ENCODE measurements at regions not wholly inside any gene's neighbourhood (a gene's known extent, or its start where the extent isn't known, plus 50 kb on each side); places are given as distances from the start of the nearest gene placed in this dataset.
"Not testable (repeated sequence)": the region's sequence is repeated elsewhere in the genome, so short reads cannot be mapped to it uniquely, and the experiment has no call there.

DNA sequence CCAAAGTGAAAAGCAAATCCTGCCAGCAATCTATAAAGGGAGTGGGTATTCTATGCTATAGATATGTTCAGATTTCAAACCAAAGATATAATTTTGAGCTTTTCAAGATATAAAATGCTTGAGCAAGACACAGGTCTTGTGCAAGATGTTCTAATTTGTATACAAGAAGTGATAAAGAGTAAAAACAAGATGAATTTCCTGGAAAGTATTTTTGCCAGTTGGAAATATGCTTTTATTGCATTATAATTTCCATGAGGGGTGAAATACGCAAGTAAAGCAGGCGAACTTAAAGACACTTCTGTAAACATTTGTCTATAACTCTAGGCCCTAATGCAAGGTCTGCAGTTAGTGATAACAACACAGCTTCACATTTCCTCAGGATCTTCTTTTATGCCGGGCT, 640.5 kb downstream of the TMEM182 start:
- H3K36me3 ChIP-seq (ENCODE audit: low read depth, low read length), result no peaks in the 10 kb centered on the region
- no peak for ATAC-seq
- H3K4me2 ChIP-seq (ENCODE audit: low read length), result no peak overlapping the region
- H3K9me2 ChIP-seq (replicated peaks; ENCODE audit: low read length), result no peaks in the 10 kb centered on the region
- ChIA-PET POLR2A (ENCODE audit: unreplicated experiment) (no interaction called here), CTCF (no interaction called here)
- H3K27ac ChIP-seq (ENCODE audit: low read length), result no peak overlapping the region
- intact Hi-C loops (cut with micrococcal nuclease), result no loop called here
- H3K27me3 ChIP-seq (ENCODE audit: low read length), result peaks cover 30% of the 10 kb centered on the region; the same call in 1 of the 2 replicates
- H4K20me1 ChIP-seq (ENCODE audit: low read length), result no peaks in the 10 kb centered on the region
- H3F3A ChIP-seq (ENCODE audit: low read length, unreplicated experiment), result no peaks in the 10 kb centered on the region
- no peaks in the 10 kb centered on the region for H3K4me1 ChIP-seq (ENCODE audit: insufficient read depth, low read length)
- no peak for TF ChIP-seq EZH2 (IDR thresholded peaks at IDR 0.05; ENCODE audit: low read length, unreplicated experiment)
- no peak for TF ChIP-seq CTCF (conservative IDR thresholded peaks at IDR 0.05; ENCODE audit: low read depth, low read length)
- no peak for TF ChIP-seq EZH2phosphoT487 (IDR thresholded peaks at IDR 0.05; ENCODE audit: borderline replicate concordance, low read length)
- DNase-seq, result no peak
- H3K4me3 ChIP-seq (ENCODE audit: low read length), result no peak overlapping the region
- H2AFZ ChIP-seq (ENCODE audit: low read length), result no peak overlapping the region
- no peaks in the 10 kb centered on the region for H3K9me3 ChIP-seq (ENCODE audit: low read length)
- H3K9ac ChIP-seq (ENCODE audit: low read length), result no peak overlapping the region
- no TSS peak for BruUV-seq (replicated peaks)
- H3K79me2 ChIP-seq (ENCODE audit: low read length), result no peaks in the 10 kb centered on the region

GRCh38 chr2:103402944-103403343, 641.1 kb downstream of the TMEM182 start:
- POLR2A ChIA-PET (ENCODE audit: unreplicated experiment), result no interaction called here

GRCh38 chr2:103403388-103403787, 641.6 kb downstream of the TMEM182 start:
- intact Hi-C loops (cut with micrococcal nuclease); POLR2A ChIA-PET (ENCODE audit: unreplicated experiment); H3K27ac ChIP-seq (ENCODE audit: low read length); H3K4me1 ChIP-seq (ENCODE audit: insufficient read depth, low read length); H3K4me2 ChIP-seq (ENCODE audit: low read length); H3K36me3 ChIP-seq (ENCODE audit: low read depth, low read length); DNase-seq; H3F3A ChIP-seq (ENCODE audit: low read length, unreplicated experiment); H3K9ac ChIP-seq (ENCODE audit: low read length); H4K20me1 ChIP-seq (ENCODE audit: low read length); H3K9me3 ChIP-seq (ENCODE audit: low read length); H3K9me2 ChIP-seq (replicated peaks; ENCODE audit: low read length); ATAC-seq; H3K4me3 ChIP-seq (ENCODE audit: low read length); H3K79me2 ChIP-seq (ENCODE audit: low read length); CTCF ChIA-PET; H2AFZ ChIP-seq (ENCODE audit: low read length); BruUV-seq (replicated peaks): not testable (repeated sequence)
- peaks cover 25% of the 10 kb centered on the region; the same call in 1 of the 2 replicates for H3K27me3 ChIP-seq (ENCODE audit: low read length)

More at GRCh38 chr2:103402944-103403343, 641.1 kb downstream of the TMEM182 start:
- Histone ChIP-seq H3K4me1 (ENCODE audit: insufficient read depth, low read length) (no peaks in the 10 kb centered on the region), H3K9me3 (ENCODE audit: low read length) (no peaks in the 10 kb centered on the region), H3K9me2 (replicated peaks; ENCODE audit: low read length) (no peaks in the 10 kb centered on the region), H3K36me3 (ENCODE audit: low read depth, low read length) (no peaks in the 10 kb centered on the region), H2AFZ (ENCODE audit: low read length) (no peak overlapping the region), H4K20me1 (ENCODE audit: low read length) (no peaks in the 10 kb centered on the region), H3K9ac (ENCODE audit: low read length) (no peak overlapping the region), H3F3A (ENCODE audit: low read length, unreplicated experiment) (no peaks in the 10 kb centered on the region), H3K27me3 (ENCODE audit: low read length) (peaks cover 28% of the 10 kb centered on the region; the same call in 1 of the 2 replicates), H3K27ac (ENCODE audit: low read length) (no peak overlapping the region), H3K79me2 (ENCODE audit: low read length) (no peaks in the 10 kb centered on the region), H3K4me3 (ENCODE audit: low read length) (no peak overlapping the region), H3K4me2 (ENCODE audit: low read length) (no peak overlapping the region)
- TF ChIP-seq CTCF (conservative IDR thresholded peaks at IDR 0.05; ENCODE audit: low read depth, low read length) (no peak), EZH2 (IDR thresholded peaks at IDR 0.05; ENCODE audit: low read length, unreplicated experiment) (no peak), EZH2phosphoT487 (IDR thresholded peaks at IDR 0.05; ENCODE audit: borderline replicate concordance, low read length) (no peak)
- ATAC-seq (no peak), DNase-seq (no peak)
- intact Hi-C loops (cut with micrococcal nuclease), result no loop called here
- BruUV-seq (replicated peaks), result no TSS peak
- CTCF ChIA-PET, result no interaction called here
